Immature natural killer cell (primary cell): ENCODE measurements at regions not wholly inside any gene's neighbourhood (a gene's known extent, or its start where the extent isn't known, plus 50 kb on each side); places are given as distances from the start of the nearest gene placed in this dataset.
"Not testable (repeated sequence)": the region's sequence is repeated elsewhere in the genome, so short reads cannot be mapped to it uniquely, and the experiment has no call there.

Experiments
- DNase-seq, 3 donors: peaks; one replicate each; pipeline ENCODE4 v3.0.0; 2022; ENCODE audit warnings: mixed read lengths in 1 of 3
- H3K27ac Mint-ChIP-seq, 6 donors: one replicate each; pipeline ENCODE4 v1.8.0; 2020; ENCODE audit warnings: mixed read lengths in 6 of 6, mild to moderate bottlenecking in 5 of 6, inconsistent platforms in 4 of 6, moderate library complexity in 3 of 6
- H3K27me3 Mint-ChIP-seq, 3 donors: one replicate each; pipeline ENCODE4 v1.8.0; 2020 to 2021; ENCODE audit warnings: low read depth in 3 of 3, mild to moderate bottlenecking in 3 of 3, mixed read lengths in 3 of 3, moderate library complexity in 3 of 3, inconsistent platforms in 1 of 3
- H3K36me3 Mint-ChIP-seq, 3 donors: one replicate each; pipeline ENCODE4 v1.8.0; 2020; ENCODE audit warnings: mixed read lengths in 3 of 3, inconsistent platforms in 2 of 3, mild to moderate bottlenecking in 2 of 3
- H3K4me1 Mint-ChIP-seq, 2 donors: one replicate each; pipeline ENCODE4 v1.8.0; 2020; ENCODE audit warnings: inconsistent platforms in 2 of 2, mild to moderate bottlenecking in 2 of 2, mixed read lengths in 2 of 2, moderate library complexity in 1 of 2
- H3K4me3 Mint-ChIP-seq, 5 donors: one replicate each; pipeline ENCODE4 v1.8.0; 2020; ENCODE audit warnings: mild to moderate bottlenecking in 5 of 5, mixed read lengths in 5 of 5, inconsistent platforms in 3 of 5, moderate library complexity in 3 of 5
- H3K9me3 Mint-ChIP-seq, 6 donors: one replicate each; pipeline ENCODE4 v1.8.0; 2020; ENCODE audit warnings: mild to moderate bottlenecking in 6 of 6, mixed read lengths in 6 of 6, inconsistent platforms in 4 of 6, moderate library complexity in 3 of 6

DNA sequence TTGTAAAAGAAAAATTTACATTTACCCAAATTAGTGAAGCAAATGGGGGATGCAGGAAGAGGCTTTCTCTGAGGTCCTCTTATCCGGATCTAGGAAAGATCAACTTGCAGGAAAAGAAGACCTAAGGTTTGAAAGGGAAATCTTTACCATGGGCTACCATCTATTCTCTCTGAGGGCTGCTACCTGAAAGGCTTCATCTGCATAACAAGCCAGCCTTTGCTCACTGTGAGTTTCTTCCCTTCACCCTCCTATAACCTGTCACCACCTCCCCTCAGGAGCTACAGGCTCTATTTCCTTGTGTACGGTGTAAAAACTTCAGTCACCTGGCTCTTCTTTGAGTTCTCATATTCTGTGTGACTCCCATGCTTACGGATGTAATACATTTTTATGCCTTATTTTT, 118.6 kb upstream of the BEND4 start:
- H3K27ac Mint-ChIP-seq, result no peak overlapping the region
- no peaks in the 10 kb centered on the region for H3K4me1 Mint-ChIP-seq
- no peak for DNase-seq
- H3K9me3 Mint-ChIP-seq, result no peaks in the 10 kb centered on the region
- H3K36me3 Mint-ChIP-seq, result no peaks in the 10 kb centered on the region
- H3K27me3 Mint-ChIP-seq, result peaks cover 0 to 6% (median 5%) of the 10 kb centered on the region in 3 donors
- H3K4me3 Mint-ChIP-seq, result no peak overlapping the region

GRCh38 chr4:42277291-42277690, 120.0 kb upstream of the SHISA3 start:
- no peaks in the 10 kb centered on the region for H3K36me3 Mint-ChIP-seq
- no peak overlapping the region for H3K4me3 Mint-ChIP-seq
- peaks cover 2 to 7% (median 5%) of the 10 kb centered on the region in 3 donors for H3K27me3 Mint-ChIP-seq
- no peak overlapping the region for H3K27ac Mint-ChIP-seq
- DNase-seq, result no peak
- no peaks in the 10 kb centered on the region for H3K9me3 Mint-ChIP-seq
- peaks cover 7 to 12% of the 10 kb centered on the region in 2 donors for H3K4me1 Mint-ChIP-seq

DNA sequence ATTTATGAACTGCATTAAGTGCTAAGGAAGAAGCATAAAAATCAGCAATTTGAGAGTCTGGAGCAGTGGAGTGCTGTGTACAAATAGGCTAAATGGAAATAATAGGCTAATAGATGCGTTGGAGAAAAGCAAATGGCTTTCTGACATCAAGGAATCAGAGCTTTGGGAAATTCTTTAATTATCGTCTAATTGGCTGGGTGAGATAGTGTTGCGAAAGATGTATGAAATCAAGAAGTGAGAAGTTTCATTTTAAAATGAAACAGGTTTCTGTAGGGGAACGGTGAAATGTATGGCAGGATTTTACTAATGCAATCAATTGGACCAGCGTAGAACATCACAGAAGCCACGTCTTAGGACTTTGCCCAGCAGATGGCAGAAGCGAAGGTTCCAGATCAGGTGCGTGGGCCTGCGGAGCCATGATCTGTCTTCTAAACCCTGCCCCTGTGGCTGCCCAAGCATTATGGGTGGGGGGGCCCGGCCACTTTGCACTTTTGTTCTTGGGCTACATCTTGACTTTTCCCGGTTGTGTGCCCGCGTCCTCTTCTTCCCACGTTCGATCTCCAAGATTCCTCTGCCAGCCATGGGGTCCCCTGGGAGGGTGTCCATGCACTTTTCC, 118.5 kb upstream of the SHISA3 start:
- H3K27me3 Mint-ChIP-seq, result peaks cover 3 to 8% (median 7%) of the 10 kb centered on the region in 3 donors
- no peak for DNase-seq
- no peak overlapping the region for H3K27ac Mint-ChIP-seq
- H3K4me1 Mint-ChIP-seq, result peaks cover 7 to 15% of the 10 kb centered on the region in 2 donors
- no peak overlapping the region for H3K4me3 Mint-ChIP-seq
- no peaks in the 10 kb centered on the region for H3K9me3 Mint-ChIP-seq
- H3K36me3 Mint-ChIP-seq, result no peaks in the 10 kb centered on the region

GRCh38 chr4:42280327-42281095, 116.8 kb upstream of the SHISA3 start:
- H3K9me3 Mint-ChIP-seq, result no peaks in the 10 kb centered on the region
- DNase-seq, result no peak
- no peaks in the 10 kb centered on the region for H3K36me3 Mint-ChIP-seq
- H3K27ac Mint-ChIP-seq, result no peak overlapping the region
- H3K27me3 Mint-ChIP-seq, result peaks cover 0 to 8% (median 7%) of the 10 kb centered on the region in 3 donors
- no peak overlapping the region for H3K4me3 Mint-ChIP-seq
- peaks cover 7 to 15% of the 10 kb centered on the region in 2 donors for H3K4me1 Mint-ChIP-seq

DNA sequence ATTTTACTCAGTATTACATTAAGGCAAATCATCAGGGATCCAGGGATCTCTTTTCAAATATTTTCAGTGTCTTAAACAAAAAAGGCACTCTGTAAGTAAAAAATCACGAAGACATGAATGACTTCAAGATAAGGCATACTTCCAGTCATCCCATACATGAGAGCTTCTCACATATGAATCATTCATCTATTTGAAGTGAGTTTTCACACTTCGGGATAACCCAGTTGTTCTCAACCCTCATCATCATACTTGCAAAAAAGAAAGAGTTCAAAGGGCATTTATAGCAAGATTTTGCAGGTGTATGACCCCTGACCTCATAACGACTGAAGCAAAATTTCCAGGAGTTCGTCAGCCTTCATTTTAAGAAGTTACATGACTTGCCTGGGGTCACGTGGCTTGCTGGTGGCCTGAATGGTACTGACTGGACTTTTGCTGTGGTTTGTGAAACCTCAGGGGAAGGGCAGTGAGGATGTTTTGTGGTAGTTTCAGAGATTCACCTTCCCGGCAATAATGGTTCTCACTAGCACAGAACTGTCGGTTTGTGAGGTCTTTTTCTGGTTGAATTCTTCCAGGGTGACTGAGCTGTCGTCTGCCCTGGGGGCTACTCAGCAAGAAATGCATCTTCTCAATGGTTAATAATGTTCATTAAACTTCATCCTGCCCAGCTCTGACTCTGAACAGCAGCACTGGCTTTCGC, 115.8 kb upstream of the SHISA3 start:
- Mint-ChIP-seq H3K9me3 (no peaks in the 10 kb centered on the region), H3K36me3 (no peaks in the 10 kb centered on the region), H3K27ac (no peak overlapping the region), H3K4me1 (peaks cover 7 to 15% of the 10 kb centered on the region in 2 donors), H3K27me3 (peaks cover 0 to 8% (median 7%) of the 10 kb centered on the region in 3 donors), H3K4me3 (peak overlapping the region in 2 of 5 donors; percentile 4 to 11)
- DNase-seq, result no peak

DNA sequence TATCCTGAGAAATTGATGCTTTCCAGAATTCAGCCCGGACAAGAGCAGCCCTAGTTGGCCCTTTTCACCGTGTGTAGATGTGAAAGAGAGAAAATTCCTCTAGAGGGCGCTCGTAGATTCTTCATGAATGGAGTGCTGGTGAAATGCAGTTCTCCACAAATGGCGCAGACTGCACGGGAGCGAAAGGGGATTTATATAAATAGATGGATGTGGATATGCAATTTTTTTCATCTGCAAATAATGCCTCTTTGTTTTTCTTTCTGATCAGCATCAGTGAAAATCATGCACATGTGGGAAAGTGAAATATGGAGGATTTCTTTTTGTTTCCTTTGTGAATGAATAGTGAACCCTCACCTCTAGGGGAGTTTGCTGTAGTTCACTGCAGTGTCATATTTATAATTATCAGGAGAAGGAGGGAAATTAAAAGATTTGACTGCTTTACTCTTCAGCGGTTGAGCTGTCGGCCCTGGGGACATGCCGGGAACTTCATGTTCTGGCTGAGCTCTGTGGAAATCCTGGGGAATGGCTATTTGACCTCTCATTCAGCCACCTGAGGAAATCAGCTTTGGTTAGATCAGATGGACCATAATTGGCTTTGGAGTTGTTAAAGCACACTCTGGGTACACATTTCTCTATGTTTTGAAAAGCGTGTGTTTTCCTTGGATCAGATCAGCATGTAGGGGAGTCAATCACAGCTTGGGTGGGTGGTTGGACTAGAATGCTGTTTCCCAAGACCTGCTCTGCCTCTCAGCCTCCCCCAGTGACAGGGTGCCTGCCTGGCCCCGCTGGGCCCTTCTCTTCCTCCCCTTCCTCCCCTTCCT, 115.0 kb upstream of the SHISA3 start:
- Mint-ChIP-seq H3K9me3 (no peaks in the 10 kb centered on the region), H3K27ac (no peak overlapping the region), H3K4me1 (peaks cover 7 to 15% of the 10 kb centered on the region in 2 donors), H3K36me3 (no peaks in the 10 kb centered on the region), H3K27me3 (peaks cover 0 to 6% (median 3%) of the 10 kb centered on the region in 3 donors), H3K4me3 (peak overlapping the region in 3 of 5 donors; percentile 4 to 46 (median 4))
- DNase-seq, result peak in 2 of 3 donors; percentile 19 to 22

DNA sequence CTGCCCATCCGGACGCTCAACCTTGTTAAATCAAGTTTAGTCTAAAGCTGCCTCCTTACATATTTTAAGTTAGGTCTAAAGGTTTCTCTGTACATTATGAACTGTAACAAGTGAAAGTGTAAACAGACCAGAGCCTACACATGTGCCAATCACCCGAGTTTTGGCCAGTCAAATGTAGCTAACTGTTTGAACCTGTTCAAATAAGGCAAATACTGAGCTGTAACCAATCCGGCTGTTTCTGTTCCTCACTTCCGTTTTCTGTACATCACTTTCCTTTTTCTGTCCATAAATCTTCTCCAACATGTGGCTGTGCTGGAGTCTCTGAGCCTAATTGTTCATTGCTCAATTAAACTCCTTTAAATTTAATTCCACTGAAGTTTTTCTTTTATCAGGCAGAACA, 113.3 kb upstream of the SHISA3 start:
- H3K9me3 Mint-ChIP-seq, result no peaks in the 10 kb centered on the region
- H3K27me3 Mint-ChIP-seq, result peaks cover 0 to 6% (median 3%) of the 10 kb centered on the region in 3 donors
- H3K36me3 Mint-ChIP-seq, result no peaks in the 10 kb centered on the region
- no peak for DNase-seq
- no peak overlapping the region for H3K4me3 Mint-ChIP-seq
- H3K4me1 Mint-ChIP-seq, result peaks cover 7 to 15% of the 10 kb centered on the region in 2 donors
- no peak overlapping the region for H3K27ac Mint-ChIP-seq

DNA sequence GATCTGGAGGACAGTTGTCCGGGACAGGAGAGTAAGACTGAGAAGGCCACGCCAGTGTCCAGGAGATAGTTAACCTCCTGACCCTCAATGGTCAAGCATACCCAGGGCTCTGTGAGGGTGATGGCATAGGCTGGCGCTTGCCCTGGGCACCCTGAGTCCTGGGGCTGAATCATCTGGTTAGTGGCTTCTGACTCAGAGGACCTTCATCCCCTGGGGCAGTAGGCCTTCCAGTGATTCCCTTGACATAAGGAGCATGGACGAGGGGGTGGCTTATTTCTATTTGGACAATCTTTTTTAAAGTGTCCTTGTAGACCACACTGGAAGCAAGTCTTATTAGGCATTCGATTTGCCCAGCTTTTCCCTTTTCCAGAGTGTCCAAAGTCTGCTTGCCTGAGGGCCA, 108.4 kb upstream of the SHISA3 start:
- H3K27ac Mint-ChIP-seq, DNase-seq, H3K4me1 Mint-ChIP-seq, H3K9me3 Mint-ChIP-seq, H3K36me3 Mint-ChIP-seq, H3K4me3 Mint-ChIP-seq: not testable (repeated sequence)
- H3K27me3 Mint-ChIP-seq, result peaks cover 0 to 12% (median 0%) of the 10 kb centered on the region in 3 donors

DNA sequence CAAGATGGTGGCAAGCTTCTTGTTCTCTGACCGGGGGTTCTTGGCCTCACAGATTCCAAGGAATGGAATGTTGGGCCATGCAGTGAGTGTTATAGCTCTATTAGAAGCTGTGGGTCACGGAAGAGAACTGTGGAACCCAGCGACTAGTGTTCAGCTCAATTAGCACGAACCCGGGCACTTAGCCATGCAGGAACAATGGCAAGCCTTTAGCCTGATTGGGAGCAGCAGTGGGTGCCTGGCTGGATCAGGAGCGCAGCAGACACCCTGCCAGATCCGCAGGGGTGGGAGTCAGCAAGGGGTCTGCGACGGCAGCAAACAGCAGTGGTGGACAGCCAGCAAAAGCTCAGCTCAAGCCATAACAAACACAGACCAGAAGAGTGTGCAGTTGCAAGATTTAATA, 105.1 kb upstream of the SHISA3 start:
- not testable (repeated sequence) for H3K4me1 Mint-ChIP-seq, H3K36me3 Mint-ChIP-seq, H3K27ac Mint-ChIP-seq, H3K9me3 Mint-ChIP-seq, DNase-seq, H3K4me3 Mint-ChIP-seq
- H3K27me3 Mint-ChIP-seq, result peaks cover 0 to 12% (median 0%) of the 10 kb centered on the region in 3 donors

DNA sequence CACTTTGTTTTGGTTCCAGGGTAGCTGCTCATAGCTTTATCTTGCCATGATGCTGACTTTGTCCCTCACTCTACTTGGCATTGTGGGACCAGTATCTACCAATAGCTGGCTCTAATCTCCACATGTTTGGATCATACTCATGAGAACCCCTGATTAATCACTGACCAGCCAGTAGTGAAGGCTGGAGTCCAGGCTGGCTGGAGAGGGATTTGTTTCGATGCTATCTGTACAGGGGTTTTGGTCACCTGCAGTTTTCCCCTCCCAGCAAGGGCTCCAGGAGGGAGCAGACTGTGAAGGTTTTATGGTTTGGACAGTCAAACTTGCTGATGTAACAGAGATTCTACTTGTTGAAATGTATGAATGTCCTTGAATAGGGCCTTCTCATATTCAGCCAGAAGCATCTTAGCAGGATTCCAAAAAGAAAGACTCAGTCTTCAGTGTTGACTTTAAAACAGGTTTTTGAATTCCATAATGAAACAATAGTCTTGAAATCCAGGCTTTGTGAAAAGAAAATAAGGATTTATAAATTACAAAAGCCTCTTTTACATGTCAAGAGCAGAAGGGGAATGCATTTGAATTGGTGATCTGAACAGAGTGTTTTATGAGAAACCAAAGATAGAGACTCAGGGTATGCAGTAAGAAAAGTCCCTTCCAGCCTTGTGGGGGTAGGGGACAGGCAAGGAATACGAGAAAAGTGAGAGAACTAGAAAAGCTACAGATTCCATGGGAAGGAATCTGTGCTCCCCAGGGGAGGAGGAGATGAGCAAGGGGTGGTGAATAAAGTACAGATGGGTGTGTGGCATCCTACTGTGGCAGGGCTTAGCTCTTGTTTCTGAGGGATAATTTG, 103.1 kb upstream of the SHISA3 start:
- Mint-ChIP-seq H3K4me3 (no peak overlapping the region), H3K36me3 (no peaks in the 10 kb centered on the region), H3K9me3 (peaks cover 0 to 6% (median 0%) of the 10 kb centered on the region in 6 donors), H3K27ac (no peak overlapping the region), H3K27me3 (peaks cover 0 to 12% (median 3%) of the 10 kb centered on the region in 3 donors), H3K4me1 (no peaks in the 10 kb centered on the region)
- no peak for DNase-seq

GRCh38 chr4:42296196-42296595, 101.1 kb upstream of the SHISA3 start:
- H3K9me3 Mint-ChIP-seq, result peaks cover 0 to 6% (median 0%) of the 10 kb centered on the region in 6 donors

DNA sequence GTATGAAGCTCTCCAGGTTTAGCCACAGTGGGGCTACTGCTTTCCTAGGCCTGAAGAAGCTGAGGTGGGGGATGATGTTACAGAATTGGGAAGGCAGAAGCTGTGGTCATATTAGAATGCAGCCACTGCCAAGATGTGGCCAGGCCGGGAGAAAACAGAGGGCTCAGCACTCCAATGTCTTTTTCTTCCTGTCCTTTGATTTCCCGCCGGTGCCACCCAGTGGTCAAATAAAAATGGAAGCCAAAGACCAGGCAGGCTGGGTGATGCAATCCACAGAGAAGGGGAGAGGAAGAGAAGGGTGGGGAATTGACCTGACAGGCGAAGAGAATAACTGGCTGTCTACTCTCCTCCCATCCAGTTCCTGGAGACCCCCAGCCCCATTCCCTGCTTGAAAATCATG, 94.9 kb upstream of the SHISA3 start:
- Mint-ChIP-seq H3K36me3 (peaks cover 0 to 4% (median 0%) of the 10 kb centered on the region in 3 donors), H3K9me3 (peaks cover 0 to 3% (median 0%) of the 10 kb centered on the region in 6 donors), H3K4me3 (no peak overlapping the region), H3K4me1 (no peaks in the 10 kb centered on the region), H3K27me3 (peaks cover 3 to 5% (median 5%) of the 10 kb centered on the region in 3 donors), H3K27ac (no peak overlapping the region)
- no peak for DNase-seq

More at GRCh38 chr4:42296196-42296595, 101.1 kb upstream of the SHISA3 start:
- peaks cover 0 to 4% (median 0%) of the 10 kb centered on the region in 3 donors for H3K36me3 Mint-ChIP-seq
- no peak for DNase-seq
- H3K27me3 Mint-ChIP-seq, result peaks cover 0 to 9% (median 3%) of the 10 kb centered on the region in 3 donors
- H3K27ac Mint-ChIP-seq, result no peak overlapping the region
- H3K4me1 Mint-ChIP-seq, result no peaks in the 10 kb centered on the region
- H3K4me3 Mint-ChIP-seq, result no peak overlapping the region
